ENCODE measurements at regions not wholly inside any gene's neighbourhood (a gene's known extent, or its start where the extent isn't known, plus 50 kb on each side); places are given as distances from the start of the nearest gene placed in this dataset.

- no peaks in the 10 kb centered on the region for H3K4me1 Mint-ChIP-seq (ENCODE audit: low read depth, unreplicated experiment)
- no peaks in the 10 kb centered on the region for H3K27me3 Mint-ChIP-seq (ENCODE audit: unreplicated experiment)
- no TSS peak for BruUV-seq (replicated peaks)
- H3K36me3 Mint-ChIP-seq (ENCODE audit: insufficient read depth, unreplicated experiment) = no peaks in the 10 kb centered on the region
- CTCF ChIA-PET = no interaction called here
- intact Hi-C loops (cut with micrococcal nuclease; ENCODE audit: unreplicated experiment) = no loop called here
- no peak overlapping the region for H3K27ac Mint-ChIP-seq (ENCODE audit: unreplicated experiment)
- no peak overlapping the region for H3K4me3 Mint-ChIP-seq (ENCODE audit: low read depth, unreplicated experiment)
- peaks cover 2% of the 10 kb centered on the region for H3K9me3 Mint-ChIP-seq (ENCODE audit: low read depth, unreplicated experiment)
- no peak for DNase-seq
- TF ChIP-seq CTCF (IDR thresholded peaks at IDR 0.05; ENCODE audit: unreplicated experiment) = no peak
Observed at GRCh38 chr5:125152044-125152443, 405.6 kb upstream of the ZNF608 start.

- CTCF ChIA-PET = no interaction called here
- peaks cover 2% of the 10 kb centered on the region for H3K9me3 Mint-ChIP-seq (ENCODE audit: low read depth, unreplicated experiment)
- TF ChIP-seq CTCF (IDR thresholded peaks at IDR 0.05; ENCODE audit: unreplicated experiment) = no peak
- no peak overlapping the region for H3K27ac Mint-ChIP-seq (ENCODE audit: unreplicated experiment)
- H3K4me1 Mint-ChIP-seq (ENCODE audit: low read depth, unreplicated experiment) = no peaks in the 10 kb centered on the region
- H3K27me3 Mint-ChIP-seq (ENCODE audit: unreplicated experiment) = no peaks in the 10 kb centered on the region
- no peak overlapping the region for H3K4me3 Mint-ChIP-seq (ENCODE audit: low read depth, unreplicated experiment)
- no TSS peak for BruUV-seq (replicated peaks)
- no peaks in the 10 kb centered on the region for H3K36me3 Mint-ChIP-seq (ENCODE audit: insufficient read depth, unreplicated experiment)
- intact Hi-C loops (cut with micrococcal nuclease; ENCODE audit: unreplicated experiment) = no loop called here
- no peak for DNase-seq
Observed at GRCh38 chr5:125152461-125153189, 406.2 kb upstream of the ZNF608 start.

- Mint-ChIP-seq H3K27me3 (ENCODE audit: unreplicated experiment) (no peaks in the 10 kb centered on the region), H3K4me1 (ENCODE audit: low read depth, unreplicated experiment) (no peaks in the 10 kb centered on the region), H3K9me3 (ENCODE audit: low read depth, unreplicated experiment) (peaks cover 2% of the 10 kb centered on the region), H3K4me3 (ENCODE audit: low read depth, unreplicated experiment) (no peak overlapping the region), H3K27ac (ENCODE audit: unreplicated experiment) (no peak overlapping the region), H3K36me3 (ENCODE audit: insufficient read depth, unreplicated experiment) (no peaks in the 10 kb centered on the region)
- DNase-seq = no peak
- no peak for TF ChIP-seq CTCF (IDR thresholded peaks at IDR 0.05; ENCODE audit: unreplicated experiment)
- no TSS peak for BruUV-seq (replicated peaks)
- intact Hi-C loops (cut with micrococcal nuclease; ENCODE audit: unreplicated experiment) = no loop called here
- CTCF ChIA-PET = no interaction called here
Observed at GRCh38 chr5:125153231-125153630, 406.8 kb upstream of the ZNF608 start.

GRCh38 chr5:125154301-125155110 lies 408.1 kb upstream of the ZNF608 start:
- Mint-ChIP-seq H3K27me3 (ENCODE audit: unreplicated experiment) (no peaks in the 10 kb centered on the region), H3K36me3 (ENCODE audit: insufficient read depth, unreplicated experiment) (no peaks in the 10 kb centered on the region), H3K4me1 (ENCODE audit: low read depth, unreplicated experiment) (no peaks in the 10 kb centered on the region), H3K9me3 (ENCODE audit: low read depth, unreplicated experiment) (peaks cover 5% of the 10 kb centered on the region), H3K4me3 (ENCODE audit: low read depth, unreplicated experiment) (no peak overlapping the region), H3K27ac (ENCODE audit: unreplicated experiment) (no peak overlapping the region)
- TF ChIP-seq CTCF (IDR thresholded peaks at IDR 0.05; ENCODE audit: unreplicated experiment) = no peak
- DNase-seq = no peak
- no TSS peak for BruUV-seq (replicated peaks)
- intact Hi-C loops (cut with micrococcal nuclease; ENCODE audit: unreplicated experiment) = no loop called here
- CTCF ChIA-PET = no interaction called here
